Nephron (organoid): ENCODE measurements at regions not wholly inside any gene's neighbourhood (a gene's known extent, or its start where the extent isn't known, plus 50 kb on each side); places are given as distances from the start of the nearest gene placed in this dataset.

Experiments
- H3K27ac Mint-ChIP-seq, 3 experiments: 2 replicates each; pipeline ENCODE4 v1.8.0; 2020; ENCODE audit warnings: mixed read lengths in 3 of 3, mild to moderate bottlenecking in 2 of 3, moderate library complexity in 1 of 3
- H3K27me3 Mint-ChIP-seq: 2 replicates; pipeline ENCODE4 v1.8.0; 2021; ENCODE audit warnings: low read depth, mild to moderate bottlenecking, moderate library complexity, mixed read lengths
- H3K36me3 Mint-ChIP-seq: 2 replicates; pipeline ENCODE4 v1.8.0; 2020; ENCODE audit warnings: low read depth, mixed read lengths
- H3K4me1 Mint-ChIP-seq: 2 replicates; pipeline ENCODE4 v1.8.0; 2020; ENCODE audit warnings: mixed read lengths
- H3K4me3 Mint-ChIP-seq, 3 experiments: 2 replicates each; pipeline ENCODE4 v1.8.0; 2020; ENCODE audit warnings: mild to moderate bottlenecking in 3 of 3, mixed read lengths in 3 of 3, moderate library complexity in 2 of 3
- H3K9me3 Mint-ChIP-seq: 2 replicates; pipeline ENCODE4 v1.8.0; 2020; ENCODE audit warnings: mixed read lengths
- TF ChIP-seq, protein P1 (sequence below), 3 experiments: fragments of 200-600 bp; sonication (generic); IDR thresholded peaks; one replicate each; pipeline ENCODE4 v1.5.0; 2021; ENCODE audit warnings: antibody characterized with exemption in 3 of 3; ENCODE audit not compliant: unreplicated experiment in 3 of 3

DNA sequence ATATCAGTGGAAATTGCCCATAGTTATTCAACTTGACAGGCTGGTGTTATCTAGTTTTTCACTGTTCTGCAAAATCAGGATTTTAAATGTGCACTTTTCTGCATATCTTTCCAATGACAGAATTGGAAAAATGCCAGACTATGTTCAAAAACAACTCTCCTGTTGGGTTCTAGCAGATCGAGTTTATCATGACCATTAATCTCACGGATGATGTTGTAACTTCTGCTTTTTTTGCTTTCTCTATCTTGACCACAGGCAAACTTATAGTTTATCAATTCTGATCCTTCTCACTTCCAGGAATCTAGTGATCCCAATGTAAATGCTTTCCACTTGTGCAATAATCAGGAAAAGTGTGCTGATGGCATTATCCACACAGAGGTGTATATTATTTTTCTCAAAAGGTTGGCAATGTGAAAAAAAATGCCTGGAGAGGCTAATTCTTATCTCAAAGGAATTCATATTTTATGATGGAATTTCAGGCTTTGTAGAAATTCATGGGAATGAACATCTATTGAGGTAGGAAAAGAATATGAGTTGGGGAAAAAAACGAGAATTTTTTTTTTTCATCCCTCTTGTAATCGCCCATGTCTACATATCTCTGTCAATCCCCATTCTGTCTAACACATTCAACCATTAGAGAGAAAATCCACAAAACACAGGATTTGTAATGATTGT is 73.6 kb upstream of the DAB2 start:
- TF ChIP-seq, protein P1, sequence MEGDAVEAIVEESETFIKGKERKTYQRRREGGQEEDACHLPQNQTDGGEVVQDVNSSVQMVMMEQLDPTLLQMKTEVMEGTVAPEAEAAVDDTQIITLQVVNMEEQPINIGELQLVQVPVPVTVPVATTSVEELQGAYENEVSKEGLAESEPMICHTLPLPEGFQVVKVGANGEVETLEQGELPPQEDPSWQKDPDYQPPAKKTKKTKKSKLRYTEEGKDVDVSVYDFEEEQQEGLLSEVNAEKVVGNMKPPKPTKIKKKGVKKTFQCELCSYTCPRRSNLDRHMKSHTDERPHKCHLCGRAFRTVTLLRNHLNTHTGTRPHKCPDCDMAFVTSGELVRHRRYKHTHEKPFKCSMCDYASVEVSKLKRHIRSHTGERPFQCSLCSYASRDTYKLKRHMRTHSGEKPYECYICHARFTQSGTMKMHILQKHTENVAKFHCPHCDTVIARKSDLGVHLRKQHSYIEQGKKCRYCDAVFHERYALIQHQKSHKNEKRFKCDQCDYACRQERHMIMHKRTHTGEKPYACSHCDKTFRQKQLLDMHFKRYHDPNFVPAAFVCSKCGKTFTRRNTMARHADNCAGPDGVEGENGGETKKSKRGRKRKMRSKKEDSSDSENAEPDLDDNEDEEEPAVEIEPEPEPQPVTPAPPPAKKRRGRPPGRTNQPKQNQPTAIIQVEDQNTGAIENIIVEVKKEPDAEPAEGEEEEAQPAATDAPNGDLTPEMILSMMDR (IDR thresholded peaks at IDR 0.05; ENCODE audit: unreplicated experiment in 3 of 3) = no peak
- Mint-ChIP-seq H3K4me3 (no peak overlapping the region), H3K9me3 (no peaks in the 10 kb centered on the region), H3K27ac (peak overlapping the region; percentile 23 to 88 (median 37)), H3K36me3 (no peaks in the 10 kb centered on the region), H3K27me3 (peaks cover 5% of the 10 kb centered on the region), H3K4me1 (peaks cover 63% of the 10 kb centered on the region)

DNA sequence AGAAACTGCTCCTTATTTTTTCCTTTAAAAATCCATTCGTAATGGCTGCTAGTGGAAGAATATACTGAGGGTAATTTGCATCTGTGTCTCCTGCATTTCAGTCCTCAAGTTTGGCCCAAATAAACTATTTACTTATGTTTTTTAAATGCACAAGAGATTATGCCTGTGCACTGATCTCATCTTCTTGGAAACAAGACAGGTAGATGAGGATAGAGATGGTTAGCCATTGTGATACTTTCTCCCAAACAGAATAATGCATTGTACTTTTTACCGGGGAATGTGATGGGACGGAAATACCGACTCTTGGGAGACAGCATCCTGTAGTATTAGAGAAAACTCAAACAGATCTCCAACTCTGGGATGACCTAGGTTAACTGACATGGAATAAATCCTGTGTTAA is 72.5 kb upstream of the DAB2 start:
- Mint-ChIP-seq H3K27me3 (no peaks in the 10 kb centered on the region), H3K4me3 (no peak overlapping the region), H3K27ac (no peak overlapping the region), H3K4me1 (peaks cover 52% of the 10 kb centered on the region), H3K9me3 (peaks cover 1% of the 10 kb centered on the region), H3K36me3 (no peaks in the 10 kb centered on the region)
- TF ChIP-seq, protein P1 (IDR thresholded peaks at IDR 0.05; ENCODE audit: unreplicated experiment in 3 of 3) = no peak

GRCh38 chr5:39495227-39495626 is 70.4 kb upstream of the DAB2 start:
- Mint-ChIP-seq H3K27me3 (no peaks in the 10 kb centered on the region), H3K4me3 (no peak overlapping the region), H3K4me1 (peaks cover 32% of the 10 kb centered on the region), H3K36me3 (no peaks in the 10 kb centered on the region), H3K27ac (peak overlapping the region; percentile 71 to 77 (median 76)), H3K9me3 (peaks cover 10% of the 10 kb centered on the region)
- TF ChIP-seq, protein P1 (IDR thresholded peaks at IDR 0.05; ENCODE audit: unreplicated experiment in 3 of 3) = no peak

GRCh38 chr5:39494534-39494933 is 69.8 kb upstream of the DAB2 start:
- Mint-ChIP-seq H3K9me3 (peaks cover 14% of the 10 kb centered on the region), H3K27ac (peak overlapping the region in 2 of 3 experiments; percentile 77 to 78), H3K4me3 (no peak overlapping the region), H3K36me3 (no peaks in the 10 kb centered on the region), H3K27me3 (peaks cover 1% of the 10 kb centered on the region), H3K4me1 (peaks cover 31% of the 10 kb centered on the region)
- TF ChIP-seq, protein P1 (IDR thresholded peaks at IDR 0.05; ENCODE audit: unreplicated experiment in 3 of 3) = no peak

DNA sequence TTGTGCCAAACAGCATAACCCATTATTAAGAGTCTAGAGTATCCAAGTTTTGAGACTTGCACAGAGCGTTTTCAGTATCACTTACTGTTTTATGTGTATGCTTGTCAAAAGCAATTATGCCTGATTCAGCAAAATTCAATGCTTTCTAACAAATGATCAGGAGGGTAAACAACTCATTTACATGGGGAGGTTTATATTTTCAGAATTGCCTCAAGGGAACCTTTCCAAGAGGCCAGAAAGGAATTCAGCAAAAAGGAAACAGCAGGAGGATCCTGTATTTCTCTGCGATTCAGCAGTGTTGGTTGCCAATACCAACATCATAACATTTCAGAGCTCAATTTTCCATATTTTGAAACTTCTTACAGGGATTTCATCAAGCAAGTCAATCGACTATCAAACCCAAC is 69.3 kb upstream of the DAB2 start:
- Mint-ChIP-seq H3K27ac (peak overlapping the region; percentile 74 to 78 (median 77)), H3K36me3 (no peaks in the 10 kb centered on the region)

More for the DNA sequence above, 69.3 kb upstream of the DAB2 start:
- no peak overlapping the region for H3K4me3 Mint-ChIP-seq
- peaks cover 16% of the 10 kb centered on the region for H3K9me3 Mint-ChIP-seq
- peaks cover 31% of the 10 kb centered on the region for H3K4me1 Mint-ChIP-seq
- TF ChIP-seq, protein P1 (IDR thresholded peaks at IDR 0.05; ENCODE audit: unreplicated experiment in 3 of 3) = no peak
- H3K27me3 Mint-ChIP-seq = peaks cover 4% of the 10 kb centered on the region
